Mesendoderm (in vitro differentiated cells): ENCODE measurements at regions not wholly inside any gene's neighbourhood (a gene's known extent, or its start where the extent isn't known, plus 50 kb on each side); places are given as distances from the start of the nearest gene placed in this dataset. TPM values are rescaled to one million over a fixed set of nuclear protein-coding genes. Genes with fewer than 3 reads are reported as not detected.
"Not testable (repeated sequence)": the region's sequence is repeated elsewhere in the genome, so short reads cannot be mapped to it uniquely, and the experiment has no call there.

ENCODE experiments used
- DNase-seq: peaks from one replicate; pipeline ENCODE4 v3.0.0; 2013
- H2AK5ac ChIP-seq: 2 replicates; pipeline ENCODE4 v1.6.1; 2013; ENCODE audit warnings: low read length, inconsistent platforms
- H2BK120ac ChIP-seq: 2 replicates; pipeline ENCODE4 v1.6.1; 2013; ENCODE audit warnings: low read depth, mild to moderate bottlenecking, low read length, moderate library complexity, mixed read lengths
- H2BK15ac ChIP-seq: replicated peaks from 2 replicates; pipeline ENCODE4 v1.6.1; 2013; ENCODE audit warnings: low read depth, mild to moderate bottlenecking, moderate library complexity
- H2BK5ac ChIP-seq: 2 replicates; pipeline ENCODE4 v1.6.1; 2013; ENCODE audit warnings: low read length, inconsistent platforms
- H3K18ac ChIP-seq: 2 replicates; pipeline ENCODE4 v1.6.1; 2013; ENCODE audit warnings: mild to moderate bottlenecking, low read length, mixed read lengths
- H3K23ac ChIP-seq: one replicate; pipeline ENCODE4 v1.6.1; 2013; ENCODE audit warnings: low read length
- H3K27ac ChIP-seq: 2 replicates; pipeline ENCODE4 v1.5.1; 2013; ENCODE audit warnings: low read depth, mild to moderate bottlenecking, inconsistent platforms, low read length, moderate library complexity
- H3K27me3 ChIP-seq: 2 replicates; pipeline ENCODE4 v1.6.1; 2013; ENCODE audit warnings: low read length, control low read depth, mild to moderate bottlenecking, inconsistent platforms; ENCODE audit not compliant: insufficient read depth, poor library complexity
- H3K36me3 ChIP-seq: 2 replicates; pipeline ENCODE4 v1.6.1; 2013; ENCODE audit warnings: low read length, inconsistent platforms; ENCODE audit not compliant: control insufficient read depth, insufficient read depth
- H3K4ac ChIP-seq: one replicate; pipeline ENCODE4 v1.6.1; 2013; ENCODE audit warnings: low read depth, mild to moderate bottlenecking, low read length, moderate library complexity
- H3K4me1 ChIP-seq: 2 replicates; pipeline ENCODE4 v1.6.1; 2013; ENCODE audit warnings: low read depth, low read length, inconsistent platforms; ENCODE audit not compliant: control insufficient read depth
- H3K4me2 ChIP-seq: 2 replicates; pipeline ENCODE4 v1.6.1; 2013; ENCODE audit warnings: low read length
- H3K4me3 ChIP-seq: 2 replicates; pipeline ENCODE4 v1.5.1; 2013; ENCODE audit warnings: mild to moderate bottlenecking, low read length
- H3K56ac ChIP-seq: one replicate; pipeline ENCODE4 v1.6.1; 2013; ENCODE audit warnings: low read length
- H3K79me1 ChIP-seq: 2 replicates; pipeline ENCODE4 v1.6.1; 2013; ENCODE audit warnings: low read length, inconsistent platforms
- H3K79me2 ChIP-seq: 2 replicates; pipeline ENCODE4 v1.6.1; 2013; ENCODE audit warnings: mild to moderate bottlenecking, low read length; ENCODE audit not compliant: control insufficient read depth, insufficient read depth
- H3K9ac ChIP-seq: 2 replicates; pipeline ENCODE4 v1.6.1; 2013; ENCODE audit warnings: low read length, inconsistent platforms
- H4K5ac ChIP-seq: one replicate; pipeline ENCODE4 v1.6.1; 2013; ENCODE audit warnings: low read length
- H4K8ac ChIP-seq: one replicate; pipeline ENCODE4 v1.6.1; 2013; ENCODE audit warnings: low read depth, mild to moderate bottlenecking, control low read depth, low read length, moderate library complexity
- WGBS: extraction: QIAGEN DNeasy Blood & Tissue Kit; methylation state at CpG from one replicate; pipeline ENCODE4 v1.1.7; 2013; ENCODE audit warnings: low lambda C conversion rate, missing lambda C conversion rate; ENCODE audit not compliant: insufficient coverage; ENCODE audit errors: extremely low coverage; 5-methylcytosine and 5-hydroxymethylcytosine counted together
- small RNA-seq: library from polyadenylated mRNA; stranded (forward); fragments of <200 nt; extraction: miRNeasy Mini kit (QIAGEN cat#:217004); gene quantifications from one replicate; pipeline ENCODE3, GENCODE V24; 2013; ENCODE audit not compliant: insufficient read depth

GRCh38 chr6:87753131-87753685, 51.2 kb upstream of the AKIRIN2 start:
- Histone ChIP-seq H3K79me1 (no peaks in the 10 kb centered on the region), H3K18ac (no peak overlapping the region), H3K4me1 (no peaks in the 10 kb centered on the region), H3K9ac (no peak overlapping the region), H3K23ac (no peak overlapping the region), H3K79me2 (no peaks in the 10 kb centered on the region), H3K4me2 (no peak overlapping the region), H2BK5ac (no peak overlapping the region), H4K8ac (no peak overlapping the region), H4K5ac (no peak overlapping the region), H3K27ac (no peak overlapping the region), H3K36me3 (no peaks in the 10 kb centered on the region), H2BK120ac (no peak overlapping the region), H2BK15ac (no peak overlapping the region), H3K27me3 (no peaks in the 10 kb centered on the region), H3K4ac (no peak overlapping the region), H3K56ac (no peak overlapping the region), H2AK5ac (no peak overlapping the region), H3K4me3 (no peak overlapping the region)
- no peak for DNase-seq
- no CpG with 5 or more reads among the region's 4 CpGs for WGBS

GRCh38 chr6:87752503-87752902, 50.5 kb upstream of the AKIRIN2 start:
- DNase-seq, H2BK15ac ChIP-seq, H3K4ac ChIP-seq, H2BK5ac ChIP-seq, H3K18ac ChIP-seq, H2AK5ac ChIP-seq, H3K36me3 ChIP-seq, H3K27me3 ChIP-seq, H3K4me3 ChIP-seq, H3K23ac ChIP-seq, H4K5ac ChIP-seq, H3K79me1 ChIP-seq, H3K4me2 ChIP-seq, H3K27ac ChIP-seq, H3K4me1 ChIP-seq, H3K9ac ChIP-seq, H4K8ac ChIP-seq, H3K79me2 ChIP-seq, H3K56ac ChIP-seq, H2BK120ac ChIP-seq: not testable (repeated sequence)
- WGBS, result no CpG with 5 or more reads among the region's 11 CpGs

Small RNAs in the stretch of these regions (small RNA-seq; reads per million reads assigned to genes)
- gene RF00019 (not detected), gene RN7SL183P (not detected)
